CD4-positive, alpha-beta T cell treated with Interleukin-2 at 100 ng/mL for 4 hours (primary cell): ENCODE measurements at regions not wholly inside any gene's neighbourhood (a gene's known extent, or its start where the extent isn't known, plus 50 kb on each side); places are given as distances from the start of the nearest gene placed in this dataset.
"Not testable (repeated sequence)": the region's sequence is repeated elsewhere in the genome, so short reads cannot be mapped to it uniquely, and the experiment has no call there.

ENCODE experiments used
- DNase-seq: peaks from one replicate; pipeline ENCODE4 v3.0.0-alpha.2; 2020; ENCODE audit warnings: low spot score

GRCh38 chr2:16755442-16755841 is 89.8 kb upstream of the CYRIA start:
- no peak for DNase-seq

- not testable (repeated sequence) for DNase-seq
Measured at GRCh38 chr2:16753025-16753424, 87.4 kb upstream of the CYRIA start.

- not testable (repeated sequence) for DNase-seq
Measured at GRCh38 chr2:16750925-16751214, 85.2 kb upstream of the CYRIA start.

GRCh38 chr2:16750175-16750924 is 84.7 kb upstream of the CYRIA start:
- no peak for DNase-seq

- not testable (repeated sequence) for DNase-seq
Measured at GRCh38 chr2:16748511-16749266, 83.1 kb upstream of the CYRIA start.

- DNase-seq: no peak
Measured at GRCh38 chr2:16747689-16748088, 82.1 kb upstream of the CYRIA start.

- no peak for DNase-seq
Measured at GRCh38 chr2:16747257-16747656, 81.6 kb upstream of the CYRIA start.

- DNase-seq: no peak
Measured at GRCh38 chr2:16746833-16747232, 81.2 kb upstream of the CYRIA start.

- DNase-seq: no peak
Measured at GRCh38 chr2:16746329-16746728, 80.7 kb upstream of the CYRIA start.

GRCh38 chr2:16745466-16745865 is 79.8 kb upstream of the CYRIA start:
- no peak for DNase-seq

- DNase-seq: no peak
Measured at GRCh38 chr2:16744521-16744920, 78.9 kb upstream of the CYRIA start.

GRCh38 chr2:16742026-16742425 is 76.4 kb upstream of the CYRIA start:
- no peak for DNase-seq

GRCh38 chr2:16741498-16741897 is 75.9 kb upstream of the CYRIA start:
- DNase-seq: no peak

GRCh38 chr2:16739778-16740581 is 74.3 kb upstream of the CYRIA start:
- no peak for DNase-seq

- no peak for DNase-seq
Measured at GRCh38 chr2:16738361-16739225, 73.0 kb upstream of the CYRIA start.

- DNase-seq: no peak
Measured at GRCh38 chr2:16737812-16738211, 72.2 kb upstream of the CYRIA start.

- DNase-seq: no peak
Measured at GRCh38 chr2:16736633-16737032, 71.0 kb upstream of the CYRIA start.

- no peak for DNase-seq
Measured at GRCh38 chr2:16729335-16729734, 63.7 kb upstream of the CYRIA start.

GRCh38 chr2:16728351-16729136 is 62.9 kb upstream of the CYRIA start:
- DNase-seq: no peak

GRCh38 chr2:16727849-16728248 is 62.2 kb upstream of the CYRIA start:
- DNase-seq: not testable (repeated sequence)

- DNase-seq: no peak
Measured at GRCh38 chr2:16727256-16727655, 61.6 kb upstream of the CYRIA start.
